C4-2B (cell line): ENCODE measurements at regions not wholly inside any gene's neighbourhood (a gene's known extent, or its start where the extent isn't known, plus 50 kb on each side); places are given as distances from the start of the nearest gene placed in this dataset.

ENCODE experiments used
- CTCF ChIP-seq: fragments of 450-650 bp; conservative IDR thresholded peaks from 2 replicates; pipeline ENCODE4 v1.5.1; 2017; ENCODE audit warnings: mild to moderate bottlenecking
- ZFX ChIP-seq: fragments of 450-650 bp; IDR thresholded peaks from 2 replicates; pipeline ENCODE4 v1.6.1; 2017

- TF ChIP-seq CTCF (no peak), ZFX (no peak)
These were observed 56.7 kb upstream of the RPS23 start for GRCh38 chr5:82334856-82335255.
